ENCODE measurements at regions not wholly inside any gene's neighbourhood (a gene's known extent, or its start where the extent isn't known, plus 50 kb on each side); places are given as distances from the start of the nearest gene placed in this dataset.

DNA sequence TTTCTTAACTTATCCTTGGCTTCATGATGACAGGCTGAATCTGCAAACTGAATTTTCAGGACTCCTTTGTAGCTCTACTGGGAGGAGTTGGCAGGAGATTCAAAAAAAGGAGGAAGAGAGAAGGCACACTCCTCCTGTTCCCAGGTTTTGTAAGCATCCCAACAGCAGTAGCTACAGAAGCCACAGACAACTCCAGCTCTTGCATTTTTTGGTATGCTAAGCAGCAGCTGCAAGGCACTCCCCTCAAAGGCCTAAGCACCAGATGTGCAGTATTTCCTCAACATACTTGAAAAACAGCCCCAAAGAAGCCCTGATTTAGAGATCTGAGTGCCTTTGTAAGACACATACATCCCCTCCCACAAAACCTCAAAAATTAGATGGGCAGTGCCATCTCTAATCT lies 328.6 kb upstream of the SYNCRIP start:
- no peaks in the 10 kb centered on the region for H3K79me2 ChIP-seq (ENCODE audit: control insufficient read depth, insufficient read depth, low read length)
- no peak overlapping the region for H3K4me2 ChIP-seq (replicated peaks; ENCODE audit: low read depth, low read length, poor library complexity, severe bottlenecking)
- intact Hi-C loops (cut with micrococcal nuclease): no loop called here
- no peaks in the 10 kb centered on the region for H3K27me3 ChIP-seq (replicated peaks in 1 of 4; ENCODE audit: control extremely low read depth in 1 of 4, control insufficient read depth in 3 of 4, insufficient read depth in 4 of 4, low read length in 3 of 4)
- no peaks in the 10 kb centered on the region for H3K4me1 Mint-ChIP-seq
- no peak overlapping the region for H3K9ac ChIP-seq (ENCODE audit: low read length)
- no peak overlapping the region for H3K4me3 ChIP-seq (ENCODE audit: control extremely low read depth in 1 of 5, extremely low read depth in 1 of 5, insufficient read depth in 1 of 5, low read depth in 2 of 5, low read length in 4 of 5)
- no peak overlapping the region for H3K4me3 Mint-ChIP-seq
- no peak overlapping the region for H2AFZ ChIP-seq (ENCODE audit: insufficient read depth, low read depth, low read length, poor library complexity, severe bottlenecking)
- peaks cover 0 to 3% (median 0%) of the 10 kb centered on the region in 3 donors for H3K9me3 ChIP-seq (ENCODE audit: control extremely low read depth in 1 of 3, control insufficient read depth in 2 of 3, insufficient read depth in 1 of 3, low read length in 2 of 3)
- no peak overlapping the region for H3K27ac ChIP-seq (ENCODE audit: low read length in 2 of 2)
- H3K4me1 ChIP-seq (ENCODE audit: control insufficient read depth in 2 of 2, insufficient read depth in 2 of 2, low read length in 2 of 2): no peaks in the 10 kb centered on the region
- no peak for DNase-seq
- TF ChIP-seq, protein P1, sequence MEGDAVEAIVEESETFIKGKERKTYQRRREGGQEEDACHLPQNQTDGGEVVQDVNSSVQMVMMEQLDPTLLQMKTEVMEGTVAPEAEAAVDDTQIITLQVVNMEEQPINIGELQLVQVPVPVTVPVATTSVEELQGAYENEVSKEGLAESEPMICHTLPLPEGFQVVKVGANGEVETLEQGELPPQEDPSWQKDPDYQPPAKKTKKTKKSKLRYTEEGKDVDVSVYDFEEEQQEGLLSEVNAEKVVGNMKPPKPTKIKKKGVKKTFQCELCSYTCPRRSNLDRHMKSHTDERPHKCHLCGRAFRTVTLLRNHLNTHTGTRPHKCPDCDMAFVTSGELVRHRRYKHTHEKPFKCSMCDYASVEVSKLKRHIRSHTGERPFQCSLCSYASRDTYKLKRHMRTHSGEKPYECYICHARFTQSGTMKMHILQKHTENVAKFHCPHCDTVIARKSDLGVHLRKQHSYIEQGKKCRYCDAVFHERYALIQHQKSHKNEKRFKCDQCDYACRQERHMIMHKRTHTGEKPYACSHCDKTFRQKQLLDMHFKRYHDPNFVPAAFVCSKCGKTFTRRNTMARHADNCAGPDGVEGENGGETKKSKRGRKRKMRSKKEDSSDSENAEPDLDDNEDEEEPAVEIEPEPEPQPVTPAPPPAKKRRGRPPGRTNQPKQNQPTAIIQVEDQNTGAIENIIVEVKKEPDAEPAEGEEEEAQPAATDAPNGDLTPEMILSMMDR (IDR thresholded peaks at IDR 0.05): no peak
- TF ChIP-seq EZH2 (IDR thresholded peaks at IDR 0.05; ENCODE audit: borderline replicate concordance, insufficient read depth, low read depth, low read length, poor library complexity, severe bottlenecking): no peak
- CTCF ChIA-PET: no interaction called here
- no peaks in the 10 kb centered on the region for H3K27me3 Mint-ChIP-seq
- no peak for ATAC-seq (ENCODE audit: low read depth)
- no peaks in the 10 kb centered on the region for H4K20me1 ChIP-seq (ENCODE audit: control insufficient read depth, insufficient read depth, low read length, poor library complexity, severe bottlenecking)
- no peak overlapping the region for H3K27ac Mint-ChIP-seq
- H3K9me3 Mint-ChIP-seq (ENCODE audit: insufficient read depth): no peaks in the 10 kb centered on the region
- no peaks in the 10 kb centered on the region for H3K36me3 ChIP-seq (replicated peaks in 1 of 2; ENCODE audit: control extremely low read depth in 1 of 2, control insufficient read depth in 1 of 2, extremely low read depth in 1 of 2, insufficient read depth in 2 of 2, low read length in 1 of 2)
- POLR2A ChIA-PET: no interaction called here

DNA sequence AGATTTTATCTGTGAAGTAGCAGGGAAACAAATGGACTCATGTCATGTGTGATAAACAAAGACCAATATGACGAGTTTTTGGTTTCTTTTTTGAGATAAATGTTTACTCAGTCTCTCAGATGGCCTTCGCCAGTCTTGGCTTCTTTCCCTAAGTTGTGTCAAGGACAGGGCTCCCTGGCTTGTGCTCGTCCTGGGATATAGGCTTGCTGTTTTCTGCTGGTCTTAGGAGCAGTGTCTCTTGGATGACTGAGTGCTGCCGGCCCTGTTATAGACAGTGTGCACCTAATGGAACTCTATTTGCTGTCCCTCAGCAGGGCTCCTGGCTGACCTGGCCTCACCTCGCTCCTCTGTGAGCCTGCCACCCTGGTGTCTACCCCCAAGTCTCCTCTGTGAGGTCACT lies 324.1 kb upstream of the SYNCRIP start:
- no peaks in the 10 kb centered on the region for H3K9me3 Mint-ChIP-seq (ENCODE audit: insufficient read depth)
- H3K4me1 Mint-ChIP-seq: no peaks in the 10 kb centered on the region
- no peaks in the 10 kb centered on the region for H3K27me3 Mint-ChIP-seq
- Histone ChIP-seq H3K27ac (ENCODE audit: low read length in 2 of 2) (no peak overlapping the region), H3K36me3 (replicated peaks in 1 of 2; ENCODE audit: control extremely low read depth in 1 of 2, control insufficient read depth in 1 of 2, extremely low read depth in 1 of 2, insufficient read depth in 2 of 2, low read length in 1 of 2) (no peaks in the 10 kb centered on the region), H3K27me3 (replicated peaks in 1 of 4; ENCODE audit: control extremely low read depth in 1 of 4, control insufficient read depth in 3 of 4, insufficient read depth in 4 of 4, low read length in 3 of 4) (no peaks in the 10 kb centered on the region), H3K4me3 (ENCODE audit: control extremely low read depth in 1 of 5, extremely low read depth in 1 of 5, insufficient read depth in 1 of 5, low read depth in 2 of 5, low read length in 4 of 5) (no peak overlapping the region), H2AFZ (ENCODE audit: insufficient read depth, low read depth, low read length, poor library complexity, severe bottlenecking) (no peak overlapping the region), H4K20me1 (ENCODE audit: control insufficient read depth, insufficient read depth, low read length, poor library complexity, severe bottlenecking) (no peaks in the 10 kb centered on the region), H3K79me2 (ENCODE audit: control insufficient read depth, insufficient read depth, low read length) (no peaks in the 10 kb centered on the region), H3K4me2 (replicated peaks; ENCODE audit: low read depth, low read length, poor library complexity, severe bottlenecking) (no peak overlapping the region), H3K9me3 (ENCODE audit: control extremely low read depth in 1 of 3, control insufficient read depth in 2 of 3, insufficient read depth in 1 of 3, low read length in 2 of 3) (no peaks in the 10 kb centered on the region), H3K4me1 (ENCODE audit: control insufficient read depth in 2 of 2, insufficient read depth in 2 of 2, low read length in 2 of 2) (no peaks in the 10 kb centered on the region), H3K9ac (ENCODE audit: low read length) (no peak overlapping the region)
- ChIA-PET POLR2A (no interaction called here), CTCF (no interaction called here)
- ATAC-seq (ENCODE audit: low read depth): no peak
- TF ChIP-seq, protein P1 (IDR thresholded peaks at IDR 0.05): no peak
- no peak for TF ChIP-seq EZH2 (IDR thresholded peaks at IDR 0.05; ENCODE audit: borderline replicate concordance, insufficient read depth, low read depth, low read length, poor library complexity, severe bottlenecking)
- no peak for DNase-seq
- WGBS (ENCODE audit: insufficient coverage): 71% methylated on average over 5 of the region's 5 CpGs
- intact Hi-C loops (cut with micrococcal nuclease): no loop called here
- H3K27ac Mint-ChIP-seq: no peak overlapping the region
- no peak overlapping the region for H3K4me3 Mint-ChIP-seq
